ENCODE measurements at regions not wholly inside any gene's neighbourhood (a gene's known extent, or its start where the extent isn't known, plus 50 kb on each side); places are given as distances from the start of the nearest gene placed in this dataset.

GRCh38 chr16:56140645-56141044 lies 50.6 kb upstream of the GNAO1 start:
- no peak for DNase-seq

GRCh38 chr16:56137269-56137668 lies 54.0 kb upstream of the GNAO1 start:
- DNase-seq: no peak

- no peak for DNase-seq
These were observed 55.0 kb upstream of the GNAO1 start for GRCh38 chr16:56136256-56136655.

- DNase-seq: no peak
These were observed 56.5 kb upstream of the GNAO1 start for GRCh38 chr16:56134790-56135189.

GRCh38 chr16:56125922-56126321 lies 65.4 kb upstream of the GNAO1 start:
- no peak for DNase-seq

- DNase-seq: no peak
These were observed 69.0 kb upstream of the GNAO1 start for GRCh38 chr16:56122251-56122650.

- DNase-seq: no peak
These were observed 70.2 kb upstream of the GNAO1 start for GRCh38 chr16:56121156-56121500.

GRCh38 chr16:56120447-56121155 lies 70.7 kb upstream of the GNAO1 start:
- no peak for DNase-seq

GRCh38 chr16:56119133-56119532 lies 72.2 kb upstream of the GNAO1 start:
- no peak for DNase-seq

GRCh38 chr16:56116577-56116964 lies 74.7 kb upstream of the GNAO1 start:
- DNase-seq: no peak

- no peak for DNase-seq
These were observed 75.3 kb upstream of the GNAO1 start for GRCh38 chr16:56115817-56116576.

GRCh38 chr16:56113223-56113622 lies 78.1 kb upstream of the GNAO1 start:
- DNase-seq: peak; percentile 0

GRCh38 chr16:56111100-56111499 lies 80.2 kb upstream of the GNAO1 start:
- no peak for DNase-seq

GRCh38 chr16:56109994-56110393 lies 81.3 kb upstream of the GNAO1 start:
- DNase-seq: no peak

GRCh38 chr16:56109205-56109604 lies 82.1 kb upstream of the GNAO1 start:
- no peak for DNase-seq

GRCh38 chr16:56108724-56109123 lies 82.6 kb upstream of the GNAO1 start:
- DNase-seq: peak; percentile 3

GRCh38 chr16:56108056-56108471 lies 83.2 kb upstream of the GNAO1 start:
- no peak for DNase-seq

- no peak for DNase-seq
These were observed 84.8 kb upstream of the GNAO1 start for GRCh38 chr16:56106527-56106926.

- DNase-seq: no peak
These were observed 88.4 kb upstream of the GNAO1 start for GRCh38 chr16:56102906-56103305.

GRCh38 chr16:56102183-56102686 lies 89.1 kb upstream of the GNAO1 start:
- peak; percentile 73 for DNase-seq

GRCh38 chr16:56101480-56101879 lies 89.8 kb upstream of the GNAO1 start:
- DNase-seq: no peak

- no peak for DNase-seq
These were observed 94.0 kb upstream of the GNAO1 start for GRCh38 chr16:56097306-56097705.

GRCh38 chr16:56094231-56094630 lies 97.1 kb upstream of the GNAO1 start:
- DNase-seq: no peak

GRCh38 chr16:56093055-56093454 lies 98.2 kb upstream of the GNAO1 start:
- no peak for DNase-seq

GRCh38 chr16:56090076-56090475 lies 101.2 kb upstream of the GNAO1 start:
- DNase-seq: no peak

All from NCI-H2227 treated with DMSO at 0.1 percent for 48 hours (cell line).